A673 (cell line): ENCODE measurements at regions not wholly inside any gene's neighbourhood (a gene's known extent, or its start where the extent isn't known, plus 50 kb on each side); places are given as distances from the start of the nearest gene placed in this dataset.

Source experiments
- BruUV-seq: library from RNA; stranded (reverse); fragments of 400-500 nt; replicated peaks from 2 replicates; lab custom pipeline; 2021; lab: Mats Ljungman, UMichigan
- CTCF ChIA-PET: fragments of 300-600 bp; sonication (Branson Sonifier 250); formaldehyde crosslinking; loops from one replicate; lab custom pipeline; 2022; ENCODE audit warnings: antibody characterized with exemption; lab: Charles Lee
- POLR2A ChIA-PET: fragments of 300-600 bp; sonication (Branson Sonifier 250); formaldehyde crosslinking; loops from one replicate; lab custom pipeline; 2022; ENCODE audit warnings: antibody characterized with exemption; ENCODE audit not compliant: low non-redundant PET; lab: Charles Lee
- DNase-seq: peaks from one replicate; pipeline ENCODE4 v3.0.0-alpha.2; 2015; ENCODE audit warnings: low spot score
- H3K27ac ChIP-seq: fragments of 200-600 bp; sonication (generic); 2 replicates; pipeline ENCODE4 v1.5.1; 2016; ENCODE audit warnings: mixed run types, low read depth, mild to moderate bottlenecking, mixed read lengths, antibody characterized with exemption, low read length; ENCODE audit not compliant: poor library complexity, severe bottlenecking
- H3K27me3 ChIP-seq: fragments of 200-600 bp; sonication (generic); replicated peaks from 2 replicates; pipeline ENCODE4 v1.6.1; 2017; ENCODE audit warnings: mixed run types, low read depth, mild to moderate bottlenecking, mixed read lengths, antibody characterized with exemption, low read length; ENCODE audit not compliant: insufficient read depth, poor library complexity
- H3K36me3 ChIP-seq: fragments of 200-600 bp; sonication (generic); 2 replicates; pipeline ENCODE4 v1.6.1; 2016; ENCODE audit warnings: mixed run types, mild to moderate bottlenecking, mixed read lengths, antibody characterized with exemption, low read length; ENCODE audit not compliant: insufficient read depth, poor library complexity, severe bottlenecking
- H3K4me1 ChIP-seq: fragments of 200-600 bp; sonication (generic); 2 replicates; pipeline ENCODE4 v1.6.1; 2017; ENCODE audit warnings: mixed run types, mild to moderate bottlenecking, mixed read lengths, antibody characterized with exemption, low read length; ENCODE audit not compliant: insufficient read depth, poor library complexity, severe bottlenecking
- H3K4me3 ChIP-seq: fragments of 200-600 bp; sonication (generic); 2 replicates; pipeline ENCODE4 v1.5.1; 2016; ENCODE audit warnings: low read depth, mixed run types, mild to moderate bottlenecking, mixed read lengths, low read length; ENCODE audit not compliant: poor library complexity, severe bottlenecking
- H3K9me3 ChIP-seq: fragments of 200-600 bp; sonication (generic); 2 replicates; pipeline ENCODE4 v1.6.1; 2016; ENCODE audit warnings: mixed run types, low read depth, mild to moderate bottlenecking, mixed read lengths, antibody characterized with exemption, low read length; ENCODE audit not compliant: poor library complexity, severe bottlenecking
- CTCF ChIP-seq: fragments of 300-800, 200-600 bp; sonication (generic); conservative IDR thresholded peaks from 2 replicates; pipeline ENCODE4 v1.5.1; 2017; ENCODE audit warnings: low read depth, mild to moderate bottlenecking, antibody characterized with exemption, low read length, moderate library complexity, mixed read lengths
- EZH2 ChIP-seq: fragments of 200-600 bp; sonication (generic); IDR thresholded peaks from 2 replicates; pipeline ENCODE4 v1.6.1; 2017; ENCODE audit warnings: borderline replicate concordance, low read depth, mild to moderate bottlenecking, mixed read lengths, antibody characterized with exemption, low read length; ENCODE audit not compliant: poor library complexity, severe bottlenecking
- intact Hi-C: fragments of 100-400 bp; cut with micrococcal nuclease; formaldehyde crosslinking; loops from one replicate; pipeline ENCODE4 v1.10.0; 2022; ENCODE audit not compliant: unreplicated experiment

- H3K4me1 ChIP-seq = no peaks in the 10 kb centered on the region
- H3K36me3 ChIP-seq = no peaks in the 10 kb centered on the region
- ChIA-PET POLR2A (no interaction called here), CTCF (no interaction called here)
- BruUV-seq = no TSS peak
- no peak overlapping the region for H3K27ac ChIP-seq
- TF ChIP-seq CTCF (no peak), EZH2 (no peak)
- DNase-seq = no peak
- H3K9me3 ChIP-seq = no peaks in the 10 kb centered on the region
- intact Hi-C loops = no loop called here
- no peak overlapping the region for H3K4me3 ChIP-seq
- peaks cover 11% of the 10 kb centered on the region for H3K27me3 ChIP-seq
Measured at GRCh38 chr2:104660991-104661390, 192.9 kb upstream of the POU3F3 start.

GRCh38 chr2:104664672-104665071 lies 189.2 kb upstream of the POU3F3 start:
- BruUV-seq = no TSS peak
- H3K9me3 ChIP-seq = no peaks in the 10 kb centered on the region
- H3K27me3 ChIP-seq = peaks cover 14% of the 10 kb centered on the region
- H3K4me3 ChIP-seq = no peak overlapping the region
- no peak for DNase-seq
- TF ChIP-seq EZH2 = no peak
- no peak for TF ChIP-seq CTCF
- H3K36me3 ChIP-seq = no peaks in the 10 kb centered on the region
- ChIA-PET CTCF (no interaction called here), POLR2A (no interaction called here)
- no peak overlapping the region for H3K27ac ChIP-seq
- H3K4me1 ChIP-seq = no peaks in the 10 kb centered on the region
- intact Hi-C loops = no loop called here

GRCh38 chr2:104668631-104669030 lies 185.3 kb upstream of the POU3F3 start:
- Histone ChIP-seq H3K27ac (no peak overlapping the region), H3K36me3 (no peaks in the 10 kb centered on the region), H3K27me3 (peaks cover 7% of the 10 kb centered on the region), H3K4me1 (no peaks in the 10 kb centered on the region), H3K4me3 (no peak overlapping the region), H3K9me3 (no peaks in the 10 kb centered on the region)
- no TSS peak for BruUV-seq
- ChIA-PET CTCF (no interaction called here), POLR2A (no interaction called here)
- TF ChIP-seq EZH2 (no peak), CTCF (no peak)
- intact Hi-C loops = no loop called here
- no peak for DNase-seq
